Right lobe of liver (tissue), 6 donors: ENCODE measurements at regions not wholly inside any gene's neighbourhood (a gene's known extent, or its start where the extent isn't known, plus 50 kb on each side); places are given as distances from the start of the nearest gene placed in this dataset.

Experiments
- ATAC-seq, 4 donors: fragments of 200-7000 bp; cut with Tn5 transposase; one replicate each; pipeline ENCODE4 v1.9.1; 2020; ENCODE audit warnings: mild to moderate bottlenecking in 4 of 4, moderate library complexity in 4 of 4
- DNase-seq, 3 donors: peaks; one replicate each; pipeline ENCODE4 v3.0.0-alpha.2; 2020
- H3K27ac ChIP-seq, 3 donors: fragments of 200-600 bp; one replicate each; pipeline ENCODE4 v1.8.0; 2022
- H3K27me3 ChIP-seq, 2 donors: fragments of 200-600 bp; one replicate each; pipeline ENCODE4 v1.8.0; 2022
- H3K36me3 ChIP-seq, 4 donors: fragments of 200-600 bp; sonication (generic) in 1 of 4; one replicate each; pipeline versions ENCODE4 v1.5.1 to v1.8.0; 2017 to 2022; ENCODE audit warnings: control low read depth in 1 of 4
- H3K4me1 ChIP-seq, 4 donors: fragments of 200-600 bp; sonication (generic) in 1 of 4; one replicate each; pipeline versions ENCODE4 v1.5.1 to v1.8.0; 2017 to 2022; ENCODE audit warnings: control low read depth in 1 of 4
- H3K4me3 ChIP-seq, 3 donors: fragments of 200-600 bp; one replicate each; pipeline ENCODE4 v1.8.0; 2022
- H3K9me3 ChIP-seq, 4 donors: fragments of 200-600 bp; sonication (generic) in 1 of 4; one replicate each; pipeline versions ENCODE4 v1.5.1 to v1.8.0; 2017 to 2022; ENCODE audit warnings: control low read depth in 1 of 4
- POLR2A ChIP-seq: fragments of 450-650 bp; IDR thresholded peaks from one replicate; pipeline ENCODE4 v1.6.1; 2017; ENCODE audit warnings: antibody characterized with exemption, mild to moderate bottlenecking
- WGBS: methylation state at CpG from one replicate; pipeline ENCODE4 v1.1.6; 2018; ENCODE audit warnings: low coverage, low lambda C conversion rate; ENCODE audit not compliant: insufficient coverage; ENCODE audit errors: missing lambda C conversion rate; 5-methylcytosine and 5-hydroxymethylcytosine counted together
- intact Hi-C, 2 donors: fragments of 100-400 bp; cut with DNase I; formaldehyde crosslinking; loops; one replicate each; pipeline versions ENCODE4 v1.11.2 to v1.14.1; 2022
- TF ChIP-seq, protein P1 (sequence below), 4 donors: fragments of 200-600 bp in 3 of 4; fragments of 450-650 bp in 1 of 4; IDR thresholded peaks; one replicate each; pipeline versions ENCODE4 v1.5.1 to v1.8.0; 2016 to 2022; ENCODE audit warnings: antibody characterized with exemption in 4 of 4, mild to moderate bottlenecking in 2 of 4
- donor health status: DM: no; HTN: yes; CAD: no.
- donor health status: DM: no; HTN: no; CAD: no.
- donor health status: DM: no; HTN: no; CAD: no.
- donor health status: DM: no; HTN: yes; CAD: no.
- donor health status: DM: no; HTN: yes; CAD: no.

DNA sequence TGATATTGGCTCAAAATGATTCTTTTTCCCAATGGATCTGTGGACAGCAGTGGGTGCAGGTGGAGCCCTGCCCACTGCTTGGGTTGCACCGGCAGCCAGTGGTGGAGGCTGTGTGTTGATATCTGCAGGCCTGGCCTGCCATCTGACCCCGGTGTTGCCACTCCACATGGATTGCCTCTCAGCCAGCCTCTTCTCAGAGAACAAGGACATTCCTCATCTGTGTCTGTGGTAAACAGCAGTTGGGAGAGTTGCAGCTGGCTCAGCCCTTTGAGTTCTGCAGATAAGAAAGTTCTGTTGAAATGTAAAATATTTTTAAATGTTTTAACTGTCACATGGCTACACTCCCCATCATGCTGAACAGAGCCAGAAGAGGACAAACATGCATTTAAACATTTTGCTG is 374.9 kb upstream of the CELF2 start:
- Histone ChIP-seq H3K4me1 (no peaks in the 10 kb centered on the region), H3K9me3 (no peaks in the 10 kb centered on the region), H3K27ac (no peak overlapping the region), H3K27me3 (no peaks in the 10 kb centered on the region), H3K4me3 (no peak overlapping the region), H3K36me3 (no peaks in the 10 kb centered on the region)
- intact Hi-C loops: no loop called here
- DNase-seq (no peak), ATAC-seq (peak in 2 of 4 donors; percentile 39 to 47)
- WGBS: 60% methylated on average over 1 of the region's 2 CpGs
- TF ChIP-seq, protein P1, sequence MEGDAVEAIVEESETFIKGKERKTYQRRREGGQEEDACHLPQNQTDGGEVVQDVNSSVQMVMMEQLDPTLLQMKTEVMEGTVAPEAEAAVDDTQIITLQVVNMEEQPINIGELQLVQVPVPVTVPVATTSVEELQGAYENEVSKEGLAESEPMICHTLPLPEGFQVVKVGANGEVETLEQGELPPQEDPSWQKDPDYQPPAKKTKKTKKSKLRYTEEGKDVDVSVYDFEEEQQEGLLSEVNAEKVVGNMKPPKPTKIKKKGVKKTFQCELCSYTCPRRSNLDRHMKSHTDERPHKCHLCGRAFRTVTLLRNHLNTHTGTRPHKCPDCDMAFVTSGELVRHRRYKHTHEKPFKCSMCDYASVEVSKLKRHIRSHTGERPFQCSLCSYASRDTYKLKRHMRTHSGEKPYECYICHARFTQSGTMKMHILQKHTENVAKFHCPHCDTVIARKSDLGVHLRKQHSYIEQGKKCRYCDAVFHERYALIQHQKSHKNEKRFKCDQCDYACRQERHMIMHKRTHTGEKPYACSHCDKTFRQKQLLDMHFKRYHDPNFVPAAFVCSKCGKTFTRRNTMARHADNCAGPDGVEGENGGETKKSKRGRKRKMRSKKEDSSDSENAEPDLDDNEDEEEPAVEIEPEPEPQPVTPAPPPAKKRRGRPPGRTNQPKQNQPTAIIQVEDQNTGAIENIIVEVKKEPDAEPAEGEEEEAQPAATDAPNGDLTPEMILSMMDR (IDR thresholded peaks at IDR 0.05): no peak
- no peak for TF ChIP-seq POLR2A

DNA sequence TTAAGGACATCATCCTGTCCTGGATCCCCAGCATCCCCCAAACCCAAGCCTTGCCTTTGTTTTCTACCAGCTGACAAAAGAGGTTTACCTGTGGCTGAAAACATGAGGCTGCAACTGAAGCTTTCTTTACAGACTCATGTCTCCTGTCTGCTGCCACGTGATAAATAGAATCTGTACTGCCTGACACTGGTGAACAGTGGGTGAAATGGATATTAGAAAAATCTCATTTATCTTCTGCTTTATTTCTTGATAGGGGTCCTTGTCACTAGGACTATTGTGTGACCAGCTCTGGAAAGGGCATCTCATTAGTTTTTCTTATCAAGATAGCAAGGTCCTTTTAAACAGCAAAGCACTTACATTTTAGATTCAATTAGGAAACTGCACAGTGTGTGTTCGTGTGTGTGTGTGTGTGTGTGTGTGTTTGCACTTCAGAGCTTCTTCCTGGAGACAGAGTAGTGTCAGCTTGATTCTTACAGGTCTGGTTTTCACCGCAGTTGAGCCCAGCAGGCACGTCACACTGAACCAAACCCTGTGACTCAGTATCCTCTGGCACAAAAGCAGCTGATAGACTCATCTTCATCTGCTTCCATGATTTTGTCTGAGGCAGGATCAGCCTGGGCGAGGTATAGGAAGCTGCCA is 373.5 kb upstream of the CELF2 start:
- Histone ChIP-seq H3K27me3 (no peaks in the 10 kb centered on the region), H3K9me3 (no peaks in the 10 kb centered on the region), H3K4me3 (no peak overlapping the region), H3K36me3 (no peaks in the 10 kb centered on the region), H3K27ac (no peak overlapping the region), H3K4me1 (no peaks in the 10 kb centered on the region)
- ATAC-seq: no peak
- TF ChIP-seq, protein P1 (IDR thresholded peaks at IDR 0.05): no peak
- no peak for TF ChIP-seq POLR2A
- intact Hi-C loops: no loop called here
- DNase-seq: no peak
- WGBS: 35% methylated on average over 4 of the region's 5 CpGs

DNA sequence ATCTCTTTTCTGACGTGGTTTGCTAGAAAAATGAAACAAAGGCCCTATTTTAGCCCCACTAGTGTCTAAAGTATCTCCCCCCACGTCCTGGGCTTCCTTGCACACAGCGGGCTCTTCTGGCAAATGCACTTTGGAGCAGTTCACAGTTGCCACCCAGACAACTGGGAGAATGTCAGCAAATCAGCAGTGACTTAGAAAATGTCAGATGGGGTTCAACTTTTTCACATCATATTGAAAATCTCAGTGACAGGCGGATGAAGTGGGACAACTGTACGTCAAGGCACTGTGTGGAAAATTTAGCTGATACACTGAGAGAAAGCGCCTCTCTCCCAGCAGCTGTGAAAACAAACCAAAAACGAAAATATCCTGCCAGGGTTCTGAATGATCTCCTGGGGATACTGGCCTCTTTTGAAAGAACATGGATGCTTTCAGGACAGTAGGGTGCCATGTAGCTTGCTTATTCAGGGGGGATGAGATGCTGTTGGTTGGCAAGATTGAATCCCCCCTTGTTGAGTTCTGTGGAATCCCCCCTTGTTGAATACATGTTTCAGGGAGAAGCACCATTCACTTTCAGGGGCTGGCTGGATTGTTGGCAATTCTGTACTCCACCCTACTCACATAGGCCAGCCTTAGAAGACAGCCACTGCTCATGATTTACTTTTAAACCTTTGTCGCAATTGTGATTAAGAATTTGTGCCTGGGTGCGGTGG is 372.8 kb upstream of the CELF2 start:
- no peaks in the 10 kb centered on the region for H3K9me3 ChIP-seq
- no peaks in the 10 kb centered on the region for H3K36me3 ChIP-seq
- TF ChIP-seq POLR2A: no peak
- TF ChIP-seq, protein P1 (IDR thresholded peaks at IDR 0.05): no peak
- H3K4me3 ChIP-seq: no peak overlapping the region
- no peaks in the 10 kb centered on the region for H3K4me1 ChIP-seq
- no peaks in the 10 kb centered on the region for H3K27me3 ChIP-seq
- intact Hi-C loops: no loop called here
- ATAC-seq (no peak), DNase-seq (no peak)
- 41% methylated on average over 9 of the region's 9 CpGs for WGBS
- H3K27ac ChIP-seq: no peak overlapping the region

DNA sequence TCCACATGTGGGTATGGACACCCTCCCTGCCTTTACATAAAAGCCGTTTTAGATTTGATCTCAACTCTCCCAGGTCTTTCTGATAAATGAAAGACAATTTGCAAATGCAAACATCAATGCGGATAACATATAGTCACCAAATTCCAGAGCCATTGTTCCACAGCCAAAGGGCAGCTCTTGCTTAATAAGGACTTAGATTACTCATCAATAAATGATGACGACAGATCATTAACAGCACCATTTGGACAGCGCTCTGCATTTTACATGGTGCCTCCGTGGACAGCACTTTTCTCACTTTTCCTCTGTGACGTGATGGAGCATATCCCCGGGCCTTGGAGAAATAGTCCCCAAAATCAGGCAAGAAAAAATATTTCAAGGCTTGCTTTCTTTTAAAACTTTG is 370.3 kb upstream of the CELF2 start:
- TF ChIP-seq, protein P1 (IDR thresholded peaks at IDR 0.05): no peak
- TF ChIP-seq POLR2A: no peak
- H3K9me3 ChIP-seq: no peaks in the 10 kb centered on the region

More for the DNA sequence above, 370.3 kb upstream of the CELF2 start:
- intact Hi-C loops: no loop called here
- H3K4me1 ChIP-seq: no peaks in the 10 kb centered on the region
- WGBS: 49% methylated on average over 7 of the region's 7 CpGs
- no peak for ATAC-seq
- no peak overlapping the region for H3K4me3 ChIP-seq
- no peak overlapping the region for H3K27ac ChIP-seq
- DNase-seq: no peak
- H3K36me3 ChIP-seq: no peaks in the 10 kb centered on the region
- H3K27me3 ChIP-seq: no peaks in the 10 kb centered on the region
